Left forelimb (tissue), 1 donor: ENCODE measurements at regions not wholly inside any gene's neighbourhood (a gene's known extent, or its start where the extent isn't known, plus 50 kb on each side); places are given as distances from the start of the nearest gene placed in this dataset.
"Not testable (repeated sequence)": the region's sequence is repeated elsewhere in the genome, so short reads cannot be mapped to it uniquely, and the experiment has no call there.

ENCODE experiments used
- DNase-seq: peaks from one replicate; pipeline ENCODE4 v3.0.0-alpha.2; 2018; ENCODE audit warnings: low spot score

DNA sequence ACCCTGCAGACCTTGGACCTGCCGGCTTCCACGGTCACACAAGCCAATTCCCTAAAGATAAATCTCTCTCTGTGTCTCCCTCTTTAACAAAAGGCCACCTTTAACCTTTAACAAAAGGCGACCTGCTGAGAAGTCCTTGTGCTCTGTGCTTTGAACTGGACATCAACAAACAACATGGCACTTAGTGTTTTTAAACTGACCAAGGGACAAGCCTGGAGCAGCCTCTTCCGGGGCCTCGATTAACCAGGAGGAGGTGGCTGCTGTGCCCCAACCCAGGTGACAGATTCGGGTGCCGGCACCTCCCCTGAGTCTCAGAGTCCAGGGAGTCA is 135.3 kb downstream of the RTP5 start:
- no peak for DNase-seq

DNA sequence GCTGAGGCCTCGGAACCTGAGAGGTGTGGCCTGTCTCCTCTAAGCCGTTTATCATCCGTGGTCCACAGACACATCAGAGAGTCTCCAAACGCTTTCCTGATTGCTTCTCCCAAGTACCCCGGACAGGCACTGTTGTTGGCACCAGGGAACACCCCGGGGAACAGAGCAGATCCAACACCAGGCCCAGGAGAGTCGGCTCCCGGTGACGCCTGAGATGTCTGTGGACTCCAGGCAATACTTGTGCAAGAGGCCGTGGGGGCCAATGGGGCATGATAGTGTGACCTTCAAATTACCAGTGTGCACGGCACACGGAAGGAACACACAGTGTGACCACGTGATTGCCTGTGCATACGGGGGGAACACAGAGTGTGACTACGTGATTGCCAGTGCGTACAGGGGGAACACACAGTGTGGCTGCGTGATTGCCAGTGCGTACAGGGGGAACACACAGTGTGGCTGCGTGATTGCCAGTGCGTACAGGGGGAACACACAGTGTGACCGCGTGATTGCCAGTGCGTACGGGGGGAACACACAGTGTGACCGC is 136.6 kb downstream of the RTP5 start:
- not testable (repeated sequence) for DNase-seq

DNA sequence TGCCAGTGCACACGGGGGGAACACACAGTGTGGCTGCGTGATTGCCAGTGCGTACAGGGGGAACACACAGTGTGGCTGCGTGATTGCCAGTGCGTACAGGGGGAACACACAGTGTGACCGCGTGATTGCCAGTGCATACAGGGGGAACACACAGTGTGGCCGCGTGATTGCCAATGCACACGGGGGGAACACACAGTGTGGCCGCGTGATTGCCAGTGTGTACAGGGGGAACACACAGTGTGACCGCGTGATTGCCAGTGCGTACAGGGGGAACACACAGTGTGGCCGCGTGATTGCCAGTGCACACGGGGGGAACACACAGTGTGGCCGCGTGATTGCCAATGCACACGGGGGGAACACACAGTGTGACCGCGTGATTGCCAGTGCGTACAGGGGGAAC is 139.4 kb downstream of the RTP5 start:
- not testable (repeated sequence) for DNase-seq

DNA sequence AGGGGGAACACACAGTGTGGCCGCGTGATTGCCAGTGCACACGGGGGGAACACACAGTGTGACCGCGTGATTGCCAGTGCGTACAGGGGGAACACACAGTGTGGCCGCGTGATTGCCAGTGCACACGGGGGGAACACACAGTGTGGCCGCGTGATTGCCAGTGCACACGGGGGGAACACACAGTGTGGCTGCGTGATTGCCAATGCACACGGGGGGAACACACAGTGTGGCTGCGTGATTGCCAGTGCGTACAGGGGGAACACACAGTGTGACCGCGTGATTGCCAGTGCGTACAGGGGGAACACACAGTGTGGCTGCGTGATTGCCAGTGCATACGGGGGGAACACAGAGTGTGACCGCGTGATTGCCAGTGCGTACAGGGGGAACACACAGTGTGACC is 140.3 kb downstream of the RTP5 start:
- DNase-seq, result not testable (repeated sequence)

DNA sequence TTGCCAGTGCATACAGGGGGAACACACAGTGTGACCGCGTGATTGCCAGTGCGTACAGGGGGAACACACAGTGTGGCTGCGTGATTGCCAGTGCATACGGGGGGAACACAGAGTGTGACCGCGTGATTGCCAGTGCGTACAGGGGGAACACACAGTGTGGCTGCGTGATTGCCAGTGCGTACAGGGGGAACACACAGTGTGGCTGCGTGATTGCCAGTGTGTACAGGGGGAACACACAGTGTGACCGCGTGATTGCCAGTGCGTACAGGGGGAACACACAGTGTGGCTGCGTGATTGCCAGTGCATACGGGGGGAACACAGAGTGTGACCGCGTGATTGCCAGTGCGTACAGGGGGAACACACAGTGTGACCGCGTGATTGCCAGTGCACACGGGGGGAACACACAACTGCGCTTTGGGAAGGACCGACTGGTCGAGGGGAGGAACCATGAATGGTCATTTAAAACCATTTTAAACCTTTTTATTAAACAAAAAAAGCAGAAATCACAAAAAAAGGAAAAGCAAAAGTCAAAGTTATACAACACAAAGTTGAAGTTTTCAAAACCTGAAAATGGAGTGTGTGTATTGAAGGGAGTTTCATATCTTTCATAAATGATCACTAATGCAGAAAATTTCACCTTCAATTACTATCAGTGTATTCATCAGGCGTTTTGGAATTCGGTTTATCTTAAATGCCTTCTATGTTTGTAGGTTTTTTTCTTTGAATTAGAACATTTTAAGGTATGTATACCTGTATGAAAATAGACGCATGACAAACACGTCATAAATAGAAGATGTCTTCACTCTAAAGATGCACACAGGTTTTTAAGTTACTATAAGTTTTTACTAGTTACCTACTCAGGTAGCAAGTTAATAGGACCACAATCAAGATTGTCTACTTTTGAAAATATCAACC is 141.0 kb downstream of the RTP5 start:
- not testable (repeated sequence) for DNase-seq

DNA sequence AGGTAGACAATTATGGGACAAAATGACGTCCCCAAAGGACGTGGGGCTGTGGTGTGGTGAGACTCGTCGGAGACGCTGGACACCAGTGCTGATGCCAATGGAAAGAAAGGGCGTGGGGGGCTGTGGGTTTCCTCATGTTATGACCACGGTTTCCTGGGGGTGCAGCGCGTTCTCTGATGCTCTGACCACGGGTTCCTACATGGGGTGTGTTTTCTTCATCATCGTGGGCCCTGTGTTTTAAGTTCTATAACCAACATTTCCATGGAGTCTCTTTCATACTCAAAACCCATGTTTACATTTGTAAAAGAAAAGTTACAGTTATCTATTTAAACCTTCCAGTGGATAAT is 141.6 kb downstream of the RTP5 start:
- no peak for DNase-seq

DNA sequence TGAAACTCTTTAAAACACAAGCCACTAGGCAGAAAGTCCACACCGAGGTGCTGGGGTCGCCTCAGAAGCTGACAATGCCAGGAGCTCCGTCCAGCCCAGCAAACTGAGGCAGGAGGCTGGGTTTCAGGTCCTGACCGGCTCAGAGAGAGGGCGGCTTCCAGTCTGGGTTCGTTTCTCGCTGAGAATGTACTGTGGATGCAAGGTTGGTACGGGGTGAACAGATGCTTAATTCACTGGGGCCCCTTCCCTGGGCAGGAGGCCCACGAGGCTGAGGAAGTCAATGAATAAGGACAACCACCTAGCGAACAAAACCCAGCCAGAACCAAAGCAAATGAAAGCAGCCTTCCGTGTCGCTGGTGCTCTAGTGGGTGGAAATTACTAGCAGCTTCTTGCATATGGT is 142.0 kb downstream of the RTP5 start:
- DNase-seq, result no peak

DNA sequence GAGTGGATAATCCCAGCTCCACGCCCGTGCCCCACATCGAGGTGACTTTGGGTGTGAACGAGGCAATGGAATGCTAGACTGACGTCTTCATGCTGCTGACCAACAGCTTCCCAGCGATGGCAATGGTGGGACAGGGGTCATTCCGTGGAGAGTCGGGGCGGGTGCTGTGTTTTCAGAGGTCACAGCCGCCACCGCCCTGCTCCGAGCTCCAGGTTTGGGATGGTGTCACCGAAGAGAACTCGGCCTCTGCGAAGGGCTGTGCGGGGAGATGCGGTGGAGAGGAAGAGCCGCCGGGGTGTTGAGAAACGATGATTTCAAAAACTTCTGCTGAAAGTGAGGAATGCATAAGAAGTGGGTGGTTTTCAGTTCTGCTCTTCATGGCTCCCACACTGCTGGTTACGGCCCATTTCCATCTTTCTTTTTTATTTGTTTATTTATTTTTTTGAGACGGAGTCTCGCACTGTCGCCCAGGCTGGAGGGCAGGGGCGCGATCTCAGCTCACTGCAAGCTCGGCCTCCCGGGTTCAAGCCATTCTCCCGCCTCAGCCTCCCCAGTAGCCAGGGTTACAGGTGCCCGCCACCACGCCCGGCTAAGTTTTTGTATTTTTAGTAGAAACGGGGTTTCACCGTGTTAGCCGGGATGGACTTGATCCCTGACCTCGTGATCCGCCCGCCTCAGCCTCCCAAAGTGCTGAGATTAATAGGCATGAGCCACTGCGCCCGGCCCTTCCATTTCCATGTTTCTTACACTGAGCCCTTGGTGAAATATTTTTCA is 142.6 kb downstream of the RTP5 start:
- no peak for DNase-seq

DNA sequence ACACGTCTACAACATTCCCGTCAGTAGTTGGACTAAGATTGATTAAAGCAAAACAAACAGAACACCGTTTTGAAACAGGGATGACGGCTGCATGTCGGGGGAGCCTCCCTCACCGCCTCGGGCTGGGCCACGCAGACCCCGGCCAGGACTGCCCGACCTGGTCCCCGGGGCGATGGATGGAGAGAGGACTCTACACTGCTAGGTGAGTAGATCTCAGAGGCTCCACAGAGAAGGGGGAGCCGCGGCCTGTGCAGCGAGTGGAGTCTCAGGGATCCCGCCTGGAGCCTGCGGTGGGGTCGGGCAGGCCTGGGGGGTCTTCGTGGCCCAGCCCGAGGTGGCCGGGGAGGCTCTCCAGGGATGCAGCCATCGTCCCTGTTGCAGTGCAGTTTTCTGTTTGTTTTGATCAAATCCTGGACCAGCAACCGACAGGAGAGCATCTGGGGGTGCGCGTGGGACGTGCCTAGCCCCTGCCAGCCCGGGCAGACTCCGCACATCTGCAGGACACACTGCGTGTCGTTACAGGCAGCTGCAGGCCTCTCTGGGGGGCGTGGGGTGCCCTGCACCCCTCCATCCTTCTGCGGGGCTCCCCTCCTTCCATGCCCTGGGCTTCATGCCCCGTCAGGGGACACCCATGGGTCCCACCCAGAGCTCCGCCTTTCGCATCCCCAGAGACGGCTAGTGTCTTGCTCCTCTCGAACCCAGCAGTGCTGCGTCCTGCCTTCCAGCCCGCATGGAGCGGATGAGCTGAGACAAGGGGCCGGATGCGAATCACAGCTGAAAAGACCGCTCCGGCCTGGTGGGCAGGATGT is 143.6 kb downstream of the RTP5 start:
- no peak for DNase-seq

DNA sequence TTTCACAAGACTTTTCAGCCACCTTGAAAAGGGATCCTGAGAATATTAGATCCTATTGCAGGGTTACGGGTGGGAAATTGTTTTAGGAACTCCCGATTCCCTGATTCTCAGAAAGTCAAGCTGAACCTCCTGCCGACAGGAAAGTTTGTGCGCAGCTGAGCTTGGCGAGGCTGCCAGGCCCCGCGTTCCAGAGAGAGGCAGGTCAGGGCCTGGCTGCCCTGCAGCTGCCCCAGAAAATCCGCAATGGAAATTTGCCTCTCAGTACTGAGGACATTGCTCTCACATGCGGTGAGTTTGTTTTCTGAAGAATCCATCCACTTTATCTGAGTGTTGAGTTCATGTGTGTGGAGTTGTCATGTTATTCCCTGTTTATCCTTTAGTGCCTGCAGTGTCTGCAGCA is 144.2 kb downstream of the RTP5 start:
- DNase-seq, result no peak

DNA sequence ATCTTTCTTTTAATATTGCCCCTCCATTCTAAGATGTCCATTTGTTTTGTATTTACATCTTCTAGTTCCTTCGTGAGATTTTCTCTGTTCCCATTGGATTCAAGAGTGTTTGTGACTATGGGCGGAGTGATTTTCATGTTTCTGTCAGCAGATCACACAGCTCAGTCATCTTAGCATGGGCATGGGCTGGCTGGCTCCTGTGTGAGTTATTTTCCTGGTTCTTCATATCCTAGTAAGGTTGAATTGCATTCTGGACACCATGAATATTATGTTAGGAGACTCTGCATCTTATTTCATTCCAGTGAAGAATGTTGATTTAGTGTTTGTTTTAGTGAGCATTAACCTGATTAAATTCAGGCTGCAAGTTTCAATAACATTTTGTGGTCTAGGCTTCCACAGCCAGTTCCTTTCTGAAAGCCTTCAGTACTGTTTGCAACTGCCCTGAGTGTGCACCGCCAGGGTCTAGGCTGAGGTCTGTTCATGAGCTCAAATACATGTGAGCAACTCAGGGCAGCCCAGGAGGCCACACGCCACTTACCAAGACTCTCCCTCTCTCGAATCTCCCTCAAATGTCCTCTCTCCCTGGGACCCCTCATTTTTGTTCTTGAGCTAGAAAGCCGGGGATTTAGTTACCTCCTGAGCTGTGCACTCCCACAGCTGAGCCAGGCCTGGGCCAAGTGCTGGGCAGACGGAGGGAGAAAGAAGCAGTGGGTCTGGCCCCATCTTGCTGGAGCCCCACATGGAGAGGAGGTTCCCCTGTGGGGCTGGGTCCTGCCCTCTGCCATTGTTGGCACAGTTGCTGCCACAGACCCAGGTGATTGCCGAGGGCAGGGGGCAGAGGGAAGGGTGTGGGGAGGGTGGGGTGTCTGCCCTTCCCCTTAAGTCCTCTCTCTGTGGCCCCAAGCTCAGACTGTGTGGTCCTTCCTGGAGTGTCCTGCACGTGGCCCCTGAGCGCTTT is 145.9 kb downstream of the RTP5 start:
- no peak for DNase-seq

DNA sequence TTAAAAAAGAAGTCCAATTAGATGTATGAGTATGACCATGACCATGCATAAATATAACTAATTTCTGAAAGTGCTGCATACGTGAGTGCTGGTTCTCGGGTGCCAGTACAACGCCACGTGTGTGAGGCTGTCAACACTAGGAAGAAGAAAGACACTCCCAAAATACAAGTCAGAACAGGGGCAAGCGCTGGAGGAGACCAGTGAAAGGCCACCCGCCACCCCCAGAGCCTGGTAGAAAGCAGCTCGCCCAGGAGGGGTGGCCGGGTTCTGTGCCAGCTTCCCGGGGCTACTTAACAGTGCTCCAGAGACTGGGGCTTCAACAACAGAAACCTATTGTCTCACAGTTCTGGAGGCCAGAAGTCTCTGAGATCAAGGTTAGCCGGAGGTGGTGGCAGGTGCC is 147.6 kb downstream of the RTP5 start:
- no peak for DNase-seq

DNA sequence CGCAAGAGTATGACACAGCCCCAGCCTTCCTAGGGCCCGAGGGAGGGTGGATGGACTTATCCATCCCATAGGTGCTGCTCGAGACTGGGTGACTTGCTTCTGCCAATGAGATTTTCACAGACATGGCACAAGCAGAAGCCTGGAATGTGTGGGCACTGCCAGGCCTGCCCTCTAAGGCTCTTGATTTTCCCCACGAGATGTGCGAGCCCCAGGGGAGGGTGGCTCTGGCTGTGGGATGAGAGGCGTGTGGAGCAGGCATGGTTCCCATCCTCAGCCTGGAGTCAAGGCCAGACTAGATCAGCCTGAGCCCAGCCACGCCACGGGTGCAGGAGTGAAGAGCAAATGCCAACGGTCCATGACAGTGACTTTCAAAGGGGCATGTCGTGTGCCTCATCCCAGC is 148.9 kb downstream of the RTP5 start:
- DNase-seq, result not testable (repeated sequence)

DNA sequence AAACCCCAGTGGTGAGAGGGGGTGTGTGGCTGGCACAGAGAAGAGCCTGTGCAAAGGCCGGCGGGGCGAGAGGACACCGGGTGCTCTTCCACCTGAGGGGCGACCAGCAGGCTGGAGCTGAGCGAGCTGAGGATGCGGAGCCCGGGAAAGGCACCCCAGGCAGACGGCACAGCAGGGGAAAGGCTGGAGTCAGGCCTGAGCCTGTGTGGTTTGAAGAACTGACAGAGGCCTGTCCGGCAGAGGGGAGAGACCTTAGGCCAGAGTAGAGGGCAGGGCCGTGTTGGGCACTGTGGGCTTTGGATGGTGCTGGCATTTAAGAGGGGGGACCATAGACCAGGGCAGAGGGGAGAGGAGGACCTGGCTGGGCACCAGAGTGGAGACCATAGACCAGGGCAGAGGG is 149.8 kb downstream of the RTP5 start:
- DNase-seq, result no peak

DNA sequence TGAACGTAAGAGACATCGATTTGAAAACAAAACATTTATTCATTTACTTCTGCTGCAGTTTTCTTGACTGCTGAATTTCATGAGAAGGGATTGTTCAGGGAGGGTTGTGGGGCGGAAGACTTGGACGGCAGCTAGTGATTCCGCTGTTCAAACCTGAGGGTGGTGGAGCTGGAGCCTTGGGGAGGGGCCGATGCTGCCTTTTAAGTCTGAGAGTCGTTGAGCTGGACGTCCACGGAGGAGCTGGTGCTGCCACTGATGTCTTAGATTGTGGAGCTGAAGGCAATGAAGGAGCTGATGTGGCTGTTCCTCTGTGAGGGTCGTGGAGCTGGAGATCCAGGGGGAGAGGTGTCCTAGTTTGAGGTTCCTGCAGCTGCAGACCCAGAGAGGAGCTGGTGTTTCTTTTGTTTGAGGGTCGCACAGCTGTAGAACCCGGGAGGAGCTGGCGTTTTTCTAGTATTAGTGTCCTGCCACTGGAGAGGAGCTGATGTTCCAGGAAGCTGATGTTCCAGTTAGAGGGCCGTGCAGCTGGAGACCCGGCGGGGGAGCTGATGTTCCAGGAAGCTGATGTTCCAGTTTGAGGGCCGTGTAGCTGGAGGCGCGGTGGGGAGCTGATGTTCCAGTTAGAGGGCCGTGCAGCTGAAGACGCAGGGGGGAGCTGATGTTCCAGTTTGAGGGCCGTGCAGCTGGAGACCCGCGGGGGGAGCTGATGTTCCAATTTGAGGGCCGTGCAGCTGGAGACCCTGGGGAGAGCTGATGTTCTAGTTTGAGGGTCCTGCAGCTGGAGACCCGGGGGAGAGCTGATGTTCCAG is 150.9 kb downstream of the RTP5 start:
- DNase-seq, result no peak

DNA sequence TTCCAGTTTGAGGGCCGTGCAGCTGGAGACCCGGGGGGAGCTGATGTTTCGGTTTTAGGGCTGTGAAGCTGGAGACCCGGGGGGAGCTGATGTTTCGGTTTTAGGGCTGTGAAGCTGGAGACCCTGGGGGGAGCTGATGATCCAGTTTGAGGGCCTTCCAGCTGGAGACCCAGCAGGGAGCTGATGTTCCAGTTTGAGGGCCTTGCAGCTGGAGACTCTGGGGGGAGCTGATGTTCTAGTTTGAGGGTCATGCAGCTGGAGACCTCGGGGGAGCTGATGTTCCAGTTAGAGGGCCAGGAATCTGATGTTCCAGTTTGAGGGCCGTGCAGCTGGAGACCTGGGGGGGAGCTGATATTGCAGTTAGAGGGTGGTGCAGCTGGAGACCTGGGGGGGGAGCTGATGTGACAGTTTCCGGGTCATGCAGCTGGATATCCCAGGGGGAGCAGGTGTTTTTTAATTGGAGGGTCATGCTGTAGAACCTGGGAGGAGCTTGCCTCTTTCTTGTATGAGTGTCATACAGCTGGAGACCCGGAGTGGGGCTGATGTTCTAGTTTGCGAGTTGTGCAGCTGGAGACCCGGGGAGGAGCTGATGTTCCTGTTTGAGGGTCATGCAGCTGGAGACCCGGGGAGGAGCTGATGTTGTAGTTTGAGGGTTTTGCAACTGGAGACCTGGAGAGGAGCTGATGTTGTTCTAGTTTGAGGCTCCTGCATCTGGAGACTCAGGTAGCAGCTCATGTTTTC is 153.2 kb downstream of the RTP5 start:
- DNase-seq, result no peak

DNA sequence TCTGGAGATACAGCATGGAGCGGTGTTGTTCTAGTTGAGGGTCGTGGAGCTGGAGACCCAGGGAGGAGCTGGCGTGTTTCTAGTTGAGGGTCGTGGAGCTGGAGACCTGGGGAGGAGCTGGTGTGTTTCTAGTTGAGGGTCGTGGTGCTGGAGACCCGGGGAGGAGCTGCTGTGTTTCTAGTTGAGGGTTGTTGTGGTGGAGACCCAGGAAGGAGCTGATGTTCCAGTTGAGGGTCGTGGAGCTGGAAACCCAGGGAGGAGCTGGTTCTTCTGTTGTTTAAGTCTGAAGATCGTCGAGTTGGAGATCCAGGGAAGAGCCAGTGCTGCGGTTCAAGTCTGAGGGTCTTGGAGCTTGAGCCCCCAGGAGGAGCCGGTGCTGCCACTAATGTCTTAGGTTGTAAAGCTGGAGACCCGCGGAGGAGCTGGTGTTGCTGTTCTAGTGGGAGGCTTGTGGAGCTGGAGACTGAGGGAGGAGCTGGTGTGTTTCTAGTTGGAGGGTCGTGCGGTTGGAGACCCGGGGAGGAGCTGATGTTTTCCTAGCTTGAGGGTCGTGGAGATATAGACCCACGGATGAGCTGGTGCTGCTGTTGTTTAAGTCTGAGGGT is 155.3 kb downstream of the RTP5 start:
- DNase-seq, result no peak

DNA sequence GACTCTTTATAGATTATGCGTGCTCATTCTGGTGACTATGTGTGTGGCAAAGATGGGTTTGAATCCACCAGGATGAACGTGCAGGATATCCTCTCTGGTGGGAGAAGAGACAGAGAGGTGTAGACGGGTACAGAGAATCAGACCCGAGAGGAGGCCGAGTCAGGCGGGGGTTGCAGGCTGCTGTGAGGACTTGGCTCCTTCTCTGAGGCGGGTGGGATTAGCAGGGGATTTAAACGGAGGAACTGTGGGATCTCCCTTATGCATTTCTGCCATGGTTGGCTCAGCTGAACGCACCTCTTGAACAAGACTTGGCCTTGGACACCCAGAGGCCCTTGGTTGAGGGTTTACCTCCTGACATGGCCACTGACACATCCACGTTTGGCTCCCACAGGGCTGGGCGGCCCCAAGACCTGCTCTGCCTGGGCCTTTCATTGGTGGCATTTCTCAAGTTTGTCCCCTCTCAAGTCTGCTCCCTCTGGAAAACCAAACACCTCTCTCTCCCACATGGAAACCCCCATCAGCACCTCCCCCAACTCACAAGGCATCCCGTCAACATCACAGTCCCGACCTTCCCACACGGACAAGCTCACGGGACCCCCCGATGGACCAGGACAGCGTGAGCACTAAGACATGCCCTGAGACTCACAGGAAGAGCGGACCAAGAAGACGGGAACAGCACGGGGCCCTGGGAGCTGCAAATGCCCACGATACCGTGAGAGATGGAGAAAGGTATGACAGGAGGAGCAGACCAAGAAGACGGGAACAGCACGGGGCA is 158.3 kb downstream of the RTP5 start:
- DNase-seq, result no peak
